ENCODE measurements at regions not wholly inside any gene's neighbourhood (a gene's known extent, or its start where the extent isn't known, plus 50 kb on each side); places are given as distances from the start of the nearest gene placed in this dataset.
"Not testable (repeated sequence)": the region's sequence is repeated elsewhere in the genome, so short reads cannot be mapped to it uniquely, and the experiment has no call there.

GRCh38 chr6:134669485-134669884, 280.4 kb downstream of the ALDH8A1 start:
- DNase-seq (ENCODE audit: low spot score): no peak

GRCh38 chr6:134667111-134667510, 282.8 kb downstream of the ALDH8A1 start:
- no peak for DNase-seq (ENCODE audit: low spot score)

GRCh38 chr6:134666125-134666524, 283.8 kb downstream of the ALDH8A1 start:
- DNase-seq (ENCODE audit: low spot score): no peak

GRCh38 chr6:134665029-134665723, 284.7 kb downstream of the ALDH8A1 start:
- DNase-seq (ENCODE audit: low spot score): no peak

GRCh38 chr6:134663800-134664535, 285.9 kb downstream of the ALDH8A1 start:
- DNase-seq (ENCODE audit: low spot score): no peak

- DNase-seq (ENCODE audit: low spot score): no peak
Measured at GRCh38 chr6:134663356-134663755, 286.5 kb downstream of the ALDH8A1 start.

- DNase-seq (ENCODE audit: low spot score): no peak
Measured at GRCh38 chr6:134662077-134662700, 287.7 kb downstream of the ALDH8A1 start.

GRCh38 chr6:134659885-134660284, 290.0 kb downstream of the ALDH8A1 start:
- DNase-seq (ENCODE audit: low spot score): not testable (repeated sequence)

GRCh38 chr6:134658596-134658995, 291.3 kb downstream of the ALDH8A1 start:
- DNase-seq (ENCODE audit: low spot score): no peak

GRCh38 chr6:134657751-134658527, 292.0 kb downstream of the ALDH8A1 start:
- no peak for DNase-seq (ENCODE audit: low spot score)

- no peak for DNase-seq (ENCODE audit: low spot score)
Measured at GRCh38 chr6:134657343-134657742, 292.6 kb downstream of the ALDH8A1 start.

GRCh38 chr6:134654751-134655150, 295.1 kb downstream of the ALDH8A1 start:
- DNase-seq (ENCODE audit: low spot score): no peak

GRCh38 chr6:134651519-134651918, 298.4 kb downstream of the ALDH8A1 start:
- no peak for DNase-seq (ENCODE audit: low spot score)

GRCh38 chr6:134647861-134648260, 302.0 kb downstream of the ALDH8A1 start:
- no peak for DNase-seq (ENCODE audit: low spot score)

- no peak for DNase-seq (ENCODE audit: low spot score)
Measured at GRCh38 chr6:134642819-134643218, 307.1 kb downstream of the ALDH8A1 start.

GRCh38 chr6:134642279-134642678, 307.6 kb downstream of the ALDH8A1 start:
- DNase-seq (ENCODE audit: low spot score): no peak

GRCh38 chr6:134640975-134641429, 308.9 kb downstream of the ALDH8A1 start:
- DNase-seq (ENCODE audit: low spot score): peak; percentile 82

GRCh38 chr6:134640229-134640628, 309.7 kb downstream of the ALDH8A1 start:
- DNase-seq (ENCODE audit: low spot score): no peak

GRCh38 chr6:134637847-134638437, 312.0 kb downstream of the ALDH8A1 start:
- DNase-seq (ENCODE audit: low spot score): no peak

GRCh38 chr6:134637282-134637681, 312.6 kb downstream of the ALDH8A1 start:
- peak; percentile 86 for DNase-seq (ENCODE audit: low spot score)

- DNase-seq (ENCODE audit: low spot score): no peak
Measured at GRCh38 chr6:134636186-134636799, 313.6 kb downstream of the ALDH8A1 start.

Measured in putamen (tissue), 1 donor.